ENCODE measurements at regions not wholly inside any gene's neighbourhood (a gene's known extent, or its start where the extent isn't known, plus 50 kb on each side); places are given as distances from the start of the nearest gene placed in this dataset.

- no peak overlapping the region for H3K4me3 Mint-ChIP-seq (ENCODE audit: unreplicated experiment)
Observed at GRCh38 chr5:66315784-66316183, 171.7 kb downstream of the SREK1 start.

GRCh38 chr5:66322786-66323528, 178.9 kb downstream of the SREK1 start:
- H3K4me1 Mint-ChIP-seq (ENCODE audit: unreplicated experiment): no peaks in the 10 kb centered on the region
- no peak overlapping the region for H3K4me3 Mint-ChIP-seq (ENCODE audit: unreplicated experiment)
- H3K36me3 Mint-ChIP-seq (ENCODE audit: unreplicated experiment): no peaks in the 10 kb centered on the region
- no peaks in the 10 kb centered on the region for H3K9me3 Mint-ChIP-seq (ENCODE audit: unreplicated experiment)
- no peak for TF ChIP-seq CTCF (IDR thresholded peaks at IDR 0.05)
- H3K27ac Mint-ChIP-seq (ENCODE audit: unreplicated experiment): no peak overlapping the region
- H3K27me3 Mint-ChIP-seq (ENCODE audit: unreplicated experiment): peaks cover 23% of the 10 kb centered on the region
- DNase-seq (ENCODE audit: extremely low spot score, unreplicated experiment): no peak

More at GRCh38 chr5:66315784-66316183, 171.7 kb downstream of the SREK1 start:
- H3K36me3 Mint-ChIP-seq (ENCODE audit: unreplicated experiment): no peaks in the 10 kb centered on the region
- no peak for DNase-seq (ENCODE audit: extremely low spot score, unreplicated experiment)
- no peak overlapping the region for H3K27ac Mint-ChIP-seq (ENCODE audit: unreplicated experiment)
- H3K9me3 Mint-ChIP-seq (ENCODE audit: unreplicated experiment): peaks cover 13% of the 10 kb centered on the region
- no peak for TF ChIP-seq CTCF (IDR thresholded peaks at IDR 0.05)
- H3K27me3 Mint-ChIP-seq (ENCODE audit: unreplicated experiment): peaks cover 37% of the 10 kb centered on the region
- H3K4me1 Mint-ChIP-seq (ENCODE audit: unreplicated experiment): no peaks in the 10 kb centered on the region

GRCh38 chr5:66323529-66323895, 179.4 kb downstream of the SREK1 start:
- H3K27ac Mint-ChIP-seq (ENCODE audit: unreplicated experiment): no peak overlapping the region
- H3K36me3 Mint-ChIP-seq (ENCODE audit: unreplicated experiment): no peaks in the 10 kb centered on the region
- no peak overlapping the region for H3K4me3 Mint-ChIP-seq (ENCODE audit: unreplicated experiment)
- no peaks in the 10 kb centered on the region for H3K4me1 Mint-ChIP-seq (ENCODE audit: unreplicated experiment)
- DNase-seq (ENCODE audit: extremely low spot score, unreplicated experiment): no peak
- H3K27me3 Mint-ChIP-seq (ENCODE audit: unreplicated experiment): peaks cover 26% of the 10 kb centered on the region
- no peaks in the 10 kb centered on the region for H3K9me3 Mint-ChIP-seq (ENCODE audit: unreplicated experiment)
- TF ChIP-seq CTCF (IDR thresholded peaks at IDR 0.05): no peak

- no peak for DNase-seq (ENCODE audit: extremely low spot score, unreplicated experiment)
- H3K9me3 Mint-ChIP-seq (ENCODE audit: unreplicated experiment): no peaks in the 10 kb centered on the region
- TF ChIP-seq CTCF (IDR thresholded peaks at IDR 0.05): no peak
- no peak overlapping the region for H3K27ac Mint-ChIP-seq (ENCODE audit: unreplicated experiment)
- H3K36me3 Mint-ChIP-seq (ENCODE audit: unreplicated experiment): no peaks in the 10 kb centered on the region
- H3K4me1 Mint-ChIP-seq (ENCODE audit: unreplicated experiment): no peaks in the 10 kb centered on the region
- peaks cover 22% of the 10 kb centered on the region for H3K27me3 Mint-ChIP-seq (ENCODE audit: unreplicated experiment)
- H3K4me3 Mint-ChIP-seq (ENCODE audit: unreplicated experiment): no peak overlapping the region
Observed at GRCh38 chr5:66324357-66324756, 180.3 kb downstream of the SREK1 start.

- Mint-ChIP-seq H3K27ac (ENCODE audit: unreplicated experiment) (no peak overlapping the region), H3K4me1 (ENCODE audit: unreplicated experiment) (no peaks in the 10 kb centered on the region), H3K36me3 (ENCODE audit: unreplicated experiment) (no peaks in the 10 kb centered on the region), H3K9me3 (ENCODE audit: unreplicated experiment) (no peaks in the 10 kb centered on the region), H3K27me3 (ENCODE audit: unreplicated experiment) (peaks cover 19% of the 10 kb centered on the region), H3K4me3 (ENCODE audit: unreplicated experiment) (no peak overlapping the region)
- no peak for DNase-seq (ENCODE audit: extremely low spot score, unreplicated experiment)
- no peak for TF ChIP-seq CTCF (IDR thresholded peaks at IDR 0.05)
Observed at GRCh38 chr5:66326276-66326675, 182.2 kb downstream of the SREK1 start.
